ENCODE measurements at regions not wholly inside any gene's neighbourhood (a gene's known extent, or its start where the extent isn't known, plus 50 kb on each side); places are given as distances from the start of the nearest gene placed in this dataset.

GRCh38 chr7:32347244-32347828 lies 142.8 kb downstream of the LSM5 start:
- H3K9ac ChIP-seq (ENCODE audit: low read depth, low read length): no peak overlapping the region
- no peak overlapping the region for H3K4me3 ChIP-seq (ENCODE audit: low read depth, low read length)
- no peaks in the 10 kb centered on the region; the same call in 1 of the 2 replicates for H3K9me3 ChIP-seq (ENCODE audit: control insufficient read depth, insufficient read depth, low read length)
- no peak overlapping the region for H3K27ac ChIP-seq (ENCODE audit: low read depth, low read length)
- H3K4me1 ChIP-seq (ENCODE audit: control insufficient read depth, insufficient read depth, low read length): no peaks in the 10 kb centered on the region
- no peaks in the 10 kb centered on the region for H3K27me3 ChIP-seq (ENCODE audit: control insufficient read depth, insufficient read depth, low read length)
- H3K36me3 ChIP-seq (ENCODE audit: control insufficient read depth, insufficient read depth, low read length): no peaks in the 10 kb centered on the region

GRCh38 chr7:32346253-32346652 lies 143.9 kb downstream of the LSM5 start:
- H3K36me3 ChIP-seq (ENCODE audit: control insufficient read depth, insufficient read depth, low read length): no peaks in the 10 kb centered on the region
- no peak overlapping the region for H3K9ac ChIP-seq (ENCODE audit: low read depth, low read length)
- no peaks in the 10 kb centered on the region for H3K4me1 ChIP-seq (ENCODE audit: control insufficient read depth, insufficient read depth, low read length)
- no peak overlapping the region for H3K27ac ChIP-seq (ENCODE audit: low read depth, low read length)
- H3K9me3 ChIP-seq (ENCODE audit: control insufficient read depth, insufficient read depth, low read length): no peaks in the 10 kb centered on the region; the same call in 1 of the 2 replicates
- H3K27me3 ChIP-seq (ENCODE audit: control insufficient read depth, insufficient read depth, low read length): no peaks in the 10 kb centered on the region
- no peak overlapping the region for H3K4me3 ChIP-seq (ENCODE audit: low read depth, low read length)

GRCh38 chr7:32336726-32337125 lies 153.5 kb downstream of the LSM5 start:
- no peaks in the 10 kb centered on the region for H3K9me3 ChIP-seq (ENCODE audit: control insufficient read depth, insufficient read depth, low read length)
- no peaks in the 10 kb centered on the region for H3K27me3 ChIP-seq (ENCODE audit: control insufficient read depth, insufficient read depth, low read length)
- H3K27ac ChIP-seq (ENCODE audit: low read depth, low read length): no peak overlapping the region
- H3K4me1 ChIP-seq (ENCODE audit: control insufficient read depth, insufficient read depth, low read length): no peaks in the 10 kb centered on the region
- H3K9ac ChIP-seq (ENCODE audit: low read depth, low read length): no peak overlapping the region
- H3K4me3 ChIP-seq (ENCODE audit: low read depth, low read length): no peak overlapping the region
- no peaks in the 10 kb centered on the region for H3K36me3 ChIP-seq (ENCODE audit: control insufficient read depth, insufficient read depth, low read length)

GRCh38 chr7:32335107-32335506 lies 155.1 kb downstream of the LSM5 start:
- H3K4me1 ChIP-seq (ENCODE audit: control insufficient read depth, insufficient read depth, low read length): no peaks in the 10 kb centered on the region
- H3K27ac ChIP-seq (ENCODE audit: low read depth, low read length): no peak overlapping the region
- no peak overlapping the region for H3K4me3 ChIP-seq (ENCODE audit: low read depth, low read length)
- H3K9me3 ChIP-seq (ENCODE audit: control insufficient read depth, insufficient read depth, low read length): no peaks in the 10 kb centered on the region
- H3K27me3 ChIP-seq (ENCODE audit: control insufficient read depth, insufficient read depth, low read length): no peaks in the 10 kb centered on the region
- no peak overlapping the region for H3K9ac ChIP-seq (ENCODE audit: low read depth, low read length)
- H3K36me3 ChIP-seq (ENCODE audit: control insufficient read depth, insufficient read depth, low read length): no peaks in the 10 kb centered on the region

GRCh38 chr7:32330602-32331001 lies 159.6 kb downstream of the LSM5 start:
- Histone ChIP-seq H3K9ac (ENCODE audit: low read depth, low read length) (no peak overlapping the region), H3K36me3 (ENCODE audit: control insufficient read depth, insufficient read depth, low read length) (no peaks in the 10 kb centered on the region), H3K4me1 (ENCODE audit: control insufficient read depth, insufficient read depth, low read length) (no peaks in the 10 kb centered on the region), H3K9me3 (ENCODE audit: control insufficient read depth, insufficient read depth, low read length) (no peaks in the 10 kb centered on the region), H3K27me3 (ENCODE audit: control insufficient read depth, insufficient read depth, low read length) (no peaks in the 10 kb centered on the region), H3K27ac (ENCODE audit: low read depth, low read length) (no peak overlapping the region), H3K4me3 (ENCODE audit: low read depth, low read length) (no peak overlapping the region)

GRCh38 chr7:32326078-32326477 lies 164.1 kb downstream of the LSM5 start:
- no peaks in the 10 kb centered on the region for H3K27me3 ChIP-seq (ENCODE audit: control insufficient read depth, insufficient read depth, low read length)
- H3K9ac ChIP-seq (ENCODE audit: low read depth, low read length): no peak overlapping the region

GRCh38 chr7:32323712-32324111 lies 166.5 kb downstream of the LSM5 start:
- H3K9me3 ChIP-seq (ENCODE audit: control insufficient read depth, insufficient read depth, low read length): no peaks in the 10 kb centered on the region
- no peak overlapping the region for H3K9ac ChIP-seq (ENCODE audit: low read depth, low read length)
- H3K4me3 ChIP-seq (ENCODE audit: low read depth, low read length): no peak overlapping the region
- no peak overlapping the region for H3K27ac ChIP-seq (ENCODE audit: low read depth, low read length)
- H3K27me3 ChIP-seq (ENCODE audit: control insufficient read depth, insufficient read depth, low read length): no peaks in the 10 kb centered on the region
- H3K36me3 ChIP-seq (ENCODE audit: control insufficient read depth, insufficient read depth, low read length): no peaks in the 10 kb centered on the region
- H3K4me1 ChIP-seq (ENCODE audit: control insufficient read depth, insufficient read depth, low read length): no peaks in the 10 kb centered on the region

More at GRCh38 chr7:32326078-32326477, 164.1 kb downstream of the LSM5 start:
- Histone ChIP-seq H3K4me3 (ENCODE audit: low read depth, low read length) (no peak overlapping the region), H3K36me3 (ENCODE audit: control insufficient read depth, insufficient read depth, low read length) (no peaks in the 10 kb centered on the region), H3K27ac (ENCODE audit: low read depth, low read length) (no peak overlapping the region), H3K4me1 (ENCODE audit: control insufficient read depth, insufficient read depth, low read length) (no peaks in the 10 kb centered on the region), H3K9me3 (ENCODE audit: control insufficient read depth, insufficient read depth, low read length) (no peaks in the 10 kb centered on the region)

- H3K27ac ChIP-seq (ENCODE audit: low read depth, low read length): no peak overlapping the region
- H3K4me3 ChIP-seq (ENCODE audit: low read depth, low read length): no peak overlapping the region
- no peaks in the 10 kb centered on the region for H3K27me3 ChIP-seq (ENCODE audit: control insufficient read depth, insufficient read depth, low read length)
- no peaks in the 10 kb centered on the region for H3K4me1 ChIP-seq (ENCODE audit: control insufficient read depth, insufficient read depth, low read length)
- no peak overlapping the region for H3K9ac ChIP-seq (ENCODE audit: low read depth, low read length)
- no peaks in the 10 kb centered on the region for H3K9me3 ChIP-seq (ENCODE audit: control insufficient read depth, insufficient read depth, low read length)
- H3K36me3 ChIP-seq (ENCODE audit: control insufficient read depth, insufficient read depth, low read length): no peaks in the 10 kb centered on the region
These were observed 171.2 kb downstream of the LSM5 start for GRCh38 chr7:32319012-32319382.

GRCh38 chr7:32318300-32319011 lies 171.7 kb downstream of the LSM5 start:
- H3K9ac ChIP-seq (ENCODE audit: low read depth, low read length): no peak overlapping the region
- H3K9me3 ChIP-seq (ENCODE audit: control insufficient read depth, insufficient read depth, low read length): no peaks in the 10 kb centered on the region

GRCh38 chr7:32316839-32317238 lies 173.3 kb downstream of the LSM5 start:
- Histone ChIP-seq H3K4me3 (ENCODE audit: low read depth, low read length) (no peak overlapping the region), H3K36me3 (ENCODE audit: control insufficient read depth, insufficient read depth, low read length) (no peaks in the 10 kb centered on the region), H3K4me1 (ENCODE audit: control insufficient read depth, insufficient read depth, low read length) (no peaks in the 10 kb centered on the region), H3K27me3 (ENCODE audit: control insufficient read depth, insufficient read depth, low read length) (no peaks in the 10 kb centered on the region), H3K27ac (ENCODE audit: low read depth, low read length) (no peak overlapping the region), H3K9ac (ENCODE audit: low read depth, low read length) (no peak overlapping the region), H3K9me3 (ENCODE audit: control insufficient read depth, insufficient read depth, low read length) (no peaks in the 10 kb centered on the region)

More at GRCh38 chr7:32318300-32319011, 171.7 kb downstream of the LSM5 start:
- Histone ChIP-seq H3K27ac (ENCODE audit: low read depth, low read length) (no peak overlapping the region), H3K36me3 (ENCODE audit: control insufficient read depth, insufficient read depth, low read length) (no peaks in the 10 kb centered on the region), H3K27me3 (ENCODE audit: control insufficient read depth, insufficient read depth, low read length) (no peaks in the 10 kb centered on the region), H3K4me3 (ENCODE audit: low read depth, low read length) (no peak overlapping the region), H3K4me1 (ENCODE audit: control insufficient read depth, insufficient read depth, low read length) (no peaks in the 10 kb centered on the region)

- Histone ChIP-seq H3K4me3 (ENCODE audit: low read depth, low read length) (no peak overlapping the region), H3K4me1 (ENCODE audit: control insufficient read depth, insufficient read depth, low read length) (no peaks in the 10 kb centered on the region), H3K9me3 (ENCODE audit: control insufficient read depth, insufficient read depth, low read length) (no peaks in the 10 kb centered on the region), H3K9ac (ENCODE audit: low read depth, low read length) (no peak overlapping the region), H3K36me3 (ENCODE audit: control insufficient read depth, insufficient read depth, low read length) (no peaks in the 10 kb centered on the region), H3K27me3 (ENCODE audit: control insufficient read depth, insufficient read depth, low read length) (no peaks in the 10 kb centered on the region), H3K27ac (ENCODE audit: low read depth, low read length) (no peak overlapping the region)
These were observed 175.4 kb downstream of the LSM5 start for GRCh38 chr7:32314761-32315160.

Measured in HUES48 (cell line).